ENCODE measurements at regions not wholly inside any gene's neighbourhood (a gene's known extent, or its start where the extent isn't known, plus 50 kb on each side); places are given as distances from the start of the nearest gene placed in this dataset.

- Histone ChIP-seq H3K27ac (no peak overlapping the region), H3K9me3 (peaks cover 0 to 10% (median 0%) of the 10 kb centered on the region in 4 donors), H3K4me3 (no peak overlapping the region), H3K4me1 (no peaks in the 10 kb centered on the region), H3K27me3 (no peaks in the 10 kb centered on the region), H3K36me3 (no peaks in the 10 kb centered on the region)
- intact Hi-C loops (cut with DNase I; ENCODE audit: low total_unique reads) = no loop called here
- WGBS, 5 donors = 62 to 86% (median 83%) methylated on average over 2 of the region's 2 CpGs
- DNase-seq = no peak
- TF ChIP-seq POLR2A (IDR thresholded peaks at IDR 0.05) (no peak), EP300 (IDR thresholded peaks at IDR 0.05) (no peak), POLR2AphosphoS5 (IDR thresholded peaks at IDR 0.05) (no peak), CTCF (IDR thresholded peaks at IDR 0.05) (no peak)
Observed at GRCh38 chr2:149921911-149922616, 334.5 kb upstream of the MMADHC start.

GRCh38 chr2:149920389-149920788 lies 332.8 kb upstream of the MMADHC start:
- no peak for DNase-seq
- H3K27ac ChIP-seq = no peak overlapping the region
- H3K9me3 ChIP-seq = peaks cover 0 to 10% (median 0%) of the 10 kb centered on the region in 4 donors
- H3K27me3 ChIP-seq = no peaks in the 10 kb centered on the region
- no peak overlapping the region for H3K4me3 ChIP-seq
- WGBS, 5 donors = 90 to 94% (median 92%) methylated on average over 3 of the region's 3 CpGs
- no peaks in the 10 kb centered on the region for H3K4me1 ChIP-seq
- intact Hi-C loops (cut with DNase I; ENCODE audit: low total_unique reads) = no loop called here
- H3K36me3 ChIP-seq = no peaks in the 10 kb centered on the region
- TF ChIP-seq CTCF (IDR thresholded peaks at IDR 0.05) (no peak), EP300 (IDR thresholded peaks at IDR 0.05) (no peak), POLR2AphosphoS5 (IDR thresholded peaks at IDR 0.05) (no peak), POLR2A (IDR thresholded peaks at IDR 0.05) (no peak)

GRCh38 chr2:149915151-149915550 lies 327.6 kb upstream of the MMADHC start:
- no peaks in the 10 kb centered on the region for H3K36me3 ChIP-seq
- no peak for DNase-seq
- H3K27me3 ChIP-seq = no peaks in the 10 kb centered on the region
- H3K9me3 ChIP-seq = peaks cover 0 to 4% (median 0%) of the 10 kb centered on the region in 4 donors
- no peak for TF ChIP-seq CTCF (IDR thresholded peaks at IDR 0.05)
- TF ChIP-seq POLR2A (IDR thresholded peaks at IDR 0.05) = no peak
- TF ChIP-seq POLR2AphosphoS5 (IDR thresholded peaks at IDR 0.05) = no peak
- no peak for TF ChIP-seq EP300 (IDR thresholded peaks at IDR 0.05)
- H3K4me3 ChIP-seq = no peak overlapping the region
- intact Hi-C loops (cut with DNase I; ENCODE audit: low total_unique reads) = no loop called here
- 75 to 89% (median 80%) methylated on average over 3 of the region's 3 CpGs for WGBS, 5 donors
- no peak overlapping the region for H3K27ac ChIP-seq
- no peaks in the 10 kb centered on the region for H3K4me1 ChIP-seq

- no peak for TF ChIP-seq CTCF (IDR thresholded peaks at IDR 0.05)
- TF ChIP-seq EP300 (IDR thresholded peaks at IDR 0.05) = no peak
- TF ChIP-seq POLR2AphosphoS5 (IDR thresholded peaks at IDR 0.05) = no peak
- TF ChIP-seq POLR2A (IDR thresholded peaks at IDR 0.05) = no peak
- intact Hi-C loops (cut with DNase I; ENCODE audit: low total_unique reads) = no loop called here
- DNase-seq = peak in 1 of 2 donors; percentile 48
- WGBS, 5 donors = 25 to 51% (median 32%) methylated on average over 3 of the region's 3 CpGs
- Histone ChIP-seq H3K4me3 (no peak overlapping the region), H3K27ac (no peak overlapping the region), H3K36me3 (no peaks in the 10 kb centered on the region), H3K27me3 (no peaks in the 10 kb centered on the region), H3K4me1 (peaks cover 0 to 12% (median 5%) of the 10 kb centered on the region in 4 donors), H3K9me3 (no peaks in the 10 kb centered on the region)
Observed at GRCh38 chr2:149908726-149909683, 321.4 kb upstream of the MMADHC start.

All from stomach (tissue), 8 donors.